GM18519 (cell line): ENCODE measurements at regions not wholly inside any gene's neighbourhood (a gene's known extent, or its start where the extent isn't known, plus 50 kb on each side); places are given as distances from the start of the nearest gene placed in this dataset.
"Not testable (repeated sequence)": the region's sequence is repeated elsewhere in the genome, so short reads cannot be mapped to it uniquely, and the experiment has no call there.

Experiments
- ATAC-seq: cut with Tn5 transposase; IDR thresholded peaks from one replicate; pipeline ENCODE4 v1.9.1; 2021; ENCODE audit warnings: mild to moderate bottlenecking, moderate library complexity; ENCODE audit not compliant: unreplicated experiment, low FRiP score

DNA sequence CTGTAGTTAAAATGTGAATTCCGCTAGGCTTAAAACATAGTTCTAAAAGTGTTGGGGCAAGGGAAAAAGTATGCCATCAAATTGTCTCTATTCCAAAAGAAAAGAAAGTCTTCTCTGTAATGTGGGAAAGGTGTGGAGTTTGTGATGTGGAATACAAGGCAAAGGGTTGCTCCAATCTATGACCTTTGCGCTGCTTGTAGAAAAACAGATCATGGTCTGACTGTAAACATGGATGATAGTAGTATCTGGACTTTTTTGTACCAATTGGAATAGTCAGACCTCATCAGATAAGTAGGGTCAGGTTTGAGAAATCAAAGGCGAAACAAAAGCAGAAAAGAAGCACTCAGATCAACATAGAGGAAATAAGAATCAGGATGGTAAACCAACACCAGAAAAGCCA lies 372.3 kb downstream of the TFEC start:
- no peak for ATAC-seq

GRCh38 chr7:115654384-115655214 lies 376.0 kb downstream of the TFEC start:
- no peak for ATAC-seq

DNA sequence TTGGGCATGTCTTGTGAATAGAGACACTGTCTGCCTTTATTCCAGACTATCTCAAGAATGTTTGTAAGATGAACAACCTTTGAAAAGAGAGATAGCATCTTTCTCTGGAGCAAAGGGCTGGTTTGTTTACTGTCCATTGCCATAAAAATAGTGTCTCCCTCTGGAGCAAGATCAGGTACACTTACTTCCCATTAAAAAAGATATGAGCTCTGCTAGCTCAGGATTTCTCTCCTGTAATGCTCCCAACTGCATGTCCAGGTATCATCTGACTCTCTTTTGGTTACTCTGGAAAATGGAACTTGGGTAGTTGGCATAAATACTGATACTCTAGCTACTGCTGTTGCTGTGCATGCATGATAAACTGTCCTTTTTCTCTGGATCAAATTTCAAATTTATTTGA lies 381.1 kb downstream of the TFEC start:
- ATAC-seq, result no peak

GRCh38 chr7:115647712-115648111 lies 382.9 kb downstream of the TFEC start:
- ATAC-seq, result no peak

- ATAC-seq, result no peak
These were observed 388.4 kb downstream of the TFEC start for GRCh38 chr7:115642194-115642593.

DNA sequence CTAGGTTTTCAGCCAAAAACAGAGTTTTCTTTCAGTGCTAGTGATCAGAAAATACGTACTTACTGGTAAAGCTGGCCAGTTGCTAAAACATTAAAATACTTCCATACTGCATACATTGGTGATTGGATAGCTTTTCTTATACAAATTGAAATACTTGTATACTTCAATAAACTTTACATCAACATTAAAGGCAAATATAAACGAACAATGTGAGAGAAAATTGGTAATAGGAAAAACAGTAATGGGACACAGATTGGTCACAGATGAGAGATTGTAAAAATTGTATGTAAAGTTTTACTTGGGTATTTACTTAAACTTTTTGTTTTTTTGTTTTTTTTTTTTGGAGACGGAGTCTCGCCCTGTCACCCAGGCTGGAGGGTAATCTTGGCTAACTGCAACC lies 391.7 kb downstream of the TFEC start:
- no peak for ATAC-seq

DNA sequence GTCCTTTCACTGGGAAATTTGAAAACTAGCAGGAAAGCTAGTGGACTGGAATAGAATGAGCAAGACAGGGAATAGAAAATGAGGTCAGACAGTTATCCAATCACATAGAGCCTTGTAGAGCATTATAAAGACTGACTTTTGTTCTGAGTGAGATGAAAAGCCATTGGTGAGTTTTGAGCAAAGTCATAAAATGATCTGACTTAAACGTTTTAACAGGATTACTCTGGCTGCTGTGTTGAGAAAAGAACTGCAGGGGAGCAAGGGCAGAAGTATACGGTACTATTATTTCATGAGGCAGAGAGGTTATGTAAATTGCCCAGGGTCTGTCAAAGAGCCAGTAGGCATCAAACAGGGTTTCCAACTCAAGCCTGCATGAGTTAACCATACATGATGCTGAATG lies 393.4 kb downstream of the TFEC start:
- ATAC-seq, result no peak

GRCh38 chr7:115635876-115636275 lies 394.7 kb downstream of the TFEC start:
- no peak for ATAC-seq

- ATAC-seq, result no peak
These were observed 395.2 kb downstream of the TFEC start for GRCh38 chr7:115635376-115635775.

- no peak for ATAC-seq
These were observed 395.9 kb downstream of the TFEC start for GRCh38 chr7:115634633-115635032.

DNA sequence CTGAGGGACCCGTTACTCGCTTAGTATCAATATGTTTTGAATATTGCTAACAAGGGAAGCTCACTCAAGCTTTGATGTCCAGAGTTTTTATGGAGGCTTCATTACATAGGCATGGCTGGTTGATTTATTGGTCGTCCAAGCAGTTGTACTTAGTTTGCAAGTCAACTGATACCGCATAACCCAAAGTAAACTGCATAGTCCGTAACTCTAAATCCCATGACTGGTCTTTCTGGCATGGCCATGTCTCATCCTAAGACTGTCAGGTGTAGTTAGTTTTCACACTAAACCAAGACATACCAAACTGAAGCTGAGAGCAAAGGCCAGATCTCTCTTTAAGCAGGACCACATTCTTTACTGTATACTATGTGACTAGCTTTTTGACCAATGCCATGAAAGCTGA lies 397.9 kb downstream of the TFEC start:
- no peak for ATAC-seq

DNA sequence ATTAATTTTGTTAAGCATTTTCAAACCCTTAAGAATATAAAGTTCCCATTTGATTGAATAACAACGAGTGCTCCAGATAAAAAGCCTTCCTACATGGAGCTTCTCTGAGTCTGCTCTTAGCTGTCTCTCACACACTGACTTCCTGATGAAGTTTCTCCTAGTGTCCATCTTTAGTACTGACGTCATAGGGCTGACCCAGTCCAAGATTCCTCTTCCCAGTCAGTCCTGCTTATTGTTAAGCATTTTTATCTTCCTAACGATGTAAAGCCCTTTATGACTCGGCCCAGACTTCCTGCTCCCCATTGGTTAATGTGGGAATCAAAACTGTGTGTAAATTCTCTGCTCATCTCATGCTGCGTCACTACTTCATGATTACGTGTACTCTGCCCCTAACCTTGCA lies 398.8 kb downstream of the TFEC start:
- no peak for ATAC-seq

- ATAC-seq, result no peak
These were observed 400.5 kb downstream of the TFEC start for GRCh38 chr7:115630049-115630448.

GRCh38 chr7:115618676-115619075 lies 411.9 kb downstream of the TFEC start:
- no peak for ATAC-seq

DNA sequence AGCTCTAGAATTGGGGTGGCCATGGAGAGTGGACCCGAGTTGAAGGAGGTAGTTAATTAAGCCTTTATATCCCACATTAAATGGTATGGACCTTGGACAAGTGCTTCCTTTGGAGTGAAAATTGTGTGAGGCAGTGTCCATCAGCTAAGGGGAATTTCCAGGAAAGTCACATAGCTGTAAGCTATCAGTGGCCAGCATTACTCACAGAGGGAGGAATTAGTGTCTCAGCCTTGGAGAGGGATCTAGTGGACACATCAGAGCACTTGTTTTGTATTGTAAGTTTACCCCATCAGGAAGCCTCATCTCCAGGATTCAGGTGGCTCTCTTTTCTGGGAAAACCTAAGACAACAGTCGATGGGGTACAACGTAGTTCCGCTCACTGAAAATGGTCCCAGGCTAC lies 416.7 kb downstream of the TFEC start:
- ATAC-seq, result no peak

- ATAC-seq, result no peak
These were observed 427.1 kb downstream of the TFEC start for GRCh38 chr7:115603416-115603815.

- ATAC-seq, result no peak
These were observed 430.4 kb downstream of the TFEC start for GRCh38 chr7:115600207-115600606.

GRCh38 chr7:115599184-115599583 lies 431.4 kb downstream of the TFEC start:
- ATAC-seq, result not testable (repeated sequence)

GRCh38 chr7:115597220-115597619 lies 433.3 kb downstream of the TFEC start:
- ATAC-seq, result not testable (repeated sequence)

DNA sequence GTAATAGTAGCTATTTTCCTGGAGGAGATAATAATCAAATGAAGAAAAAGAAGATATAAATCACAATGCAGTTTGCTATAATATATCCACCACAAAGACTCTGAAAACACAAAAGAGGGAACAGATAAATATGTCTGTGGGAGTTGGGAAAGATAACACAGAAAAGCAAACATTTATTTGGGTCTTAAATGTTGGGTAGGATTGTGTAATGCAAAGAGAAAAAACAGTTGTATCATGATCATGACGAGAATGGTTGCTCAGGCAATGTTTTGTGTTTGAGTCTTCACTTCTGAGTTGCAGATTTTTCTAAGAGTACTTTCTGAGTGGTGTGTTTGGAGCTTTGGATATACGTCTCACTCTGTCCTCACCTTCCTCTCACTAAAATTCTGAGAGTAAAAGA lies 437.5 kb downstream of the TFEC start:
- no peak for ATAC-seq

DNA sequence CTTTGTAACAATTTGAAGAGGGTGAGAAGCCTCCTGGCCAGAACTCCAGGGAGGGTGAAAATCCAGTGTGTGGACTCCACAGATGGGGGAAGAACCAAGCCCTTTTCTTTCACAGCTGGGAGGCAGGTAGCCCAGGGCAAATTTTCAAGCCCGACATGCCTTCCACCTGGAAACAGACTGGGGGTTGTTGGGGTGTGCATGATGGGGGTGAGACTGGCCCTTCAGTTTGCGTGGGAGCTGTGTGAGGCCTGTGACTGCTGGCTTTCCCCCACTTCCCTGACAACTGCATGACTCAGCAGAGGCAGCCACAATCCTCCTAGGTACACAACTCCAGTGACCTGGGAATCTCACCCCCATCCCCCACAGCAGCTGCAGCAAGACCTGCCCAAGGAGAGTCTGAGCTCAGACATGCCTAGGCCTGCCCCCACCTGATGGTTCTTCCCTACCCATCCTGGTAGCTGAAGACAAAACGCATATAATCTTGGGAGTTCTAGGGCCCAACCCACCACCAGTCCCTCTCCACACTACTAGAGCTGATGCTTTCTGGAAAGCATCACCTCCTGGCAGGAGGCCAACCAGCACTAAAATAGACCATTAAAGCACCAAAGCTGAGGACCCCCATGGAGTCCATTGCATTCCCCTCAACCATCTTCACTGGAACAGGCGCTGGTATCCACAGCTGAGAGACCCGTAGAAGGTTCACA lies 445.4 kb downstream of the TFEC start:
- ATAC-seq, result no peak

DNA sequence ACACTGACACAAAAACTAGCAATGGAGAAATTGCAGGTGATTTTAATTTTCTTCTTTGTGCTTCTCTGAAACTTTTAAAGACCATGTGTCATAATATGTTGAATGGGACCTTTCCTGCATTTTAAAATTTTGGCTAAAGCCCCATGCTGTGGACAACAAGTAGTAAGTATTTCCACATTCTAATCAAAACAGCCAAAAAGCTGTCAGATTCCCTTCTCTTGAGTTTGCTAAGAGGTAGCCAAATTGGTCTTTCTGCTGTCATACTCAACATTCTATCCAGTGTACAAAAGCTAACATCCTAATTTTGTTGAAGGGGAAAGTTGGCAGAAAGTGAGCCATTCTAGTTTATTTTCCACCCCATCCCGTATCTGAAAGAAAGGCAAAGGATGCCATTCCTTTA lies 447.6 kb downstream of the TFEC start:
- ATAC-seq, result no peak
